MCF 10A (cell line): ENCODE measurements at regions not wholly inside any gene's neighbourhood (a gene's known extent, or its start where the extent isn't known, plus 50 kb on each side); places are given as distances from the start of the nearest gene placed in this dataset.

Experiments
- BruUV-seq: library from RNA; stranded (reverse); fragments of 400-500 nt; replicated peaks from 2 replicates; lab custom pipeline; 2021; lab: Mats Ljungman, UMichigan
- CTCF ChIA-PET: fragments of 300-600 bp; sonication (Branson Sonifier 250); formaldehyde crosslinking; extraction: SDS; loops from one replicate; lab custom pipeline; 2021; ENCODE audit warnings: antibody characterized with exemption, inconsistent platforms; lab: Yijun Ruan, JAX
- POLR2A ChIA-PET: fragments of 300-600, 350-650 bp; sonication (Branson Sonifier 250); formaldehyde crosslinking; extraction: SDS; loops from one replicate; lab custom pipeline; 2020; ENCODE audit warnings: antibody characterized with exemption, inconsistent platforms; lab: Yijun Ruan, JAX
- DNase-seq: peaks from one replicate; pipeline ENCODE4 v3.0.0-alpha.2; 2018; ENCODE audit not compliant: unreplicated experiment
- H3K27ac Mint-ChIP-seq: one replicate; pipeline ENCODE4 v1.8.0; 2022; ENCODE audit warnings: mild to moderate bottlenecking, low read depth, mixed read lengths; ENCODE audit not compliant: unreplicated experiment
- H3K27me3 Mint-ChIP-seq: one replicate; pipeline ENCODE4 v1.8.0; 2022; ENCODE audit warnings: mixed read lengths; ENCODE audit not compliant: insufficient read depth, unreplicated experiment
- H3K36me3 Mint-ChIP-seq: one replicate; pipeline ENCODE4 v1.8.0; 2022; ENCODE audit warnings: mild to moderate bottlenecking, moderate library complexity, mixed read lengths; ENCODE audit not compliant: insufficient read depth, unreplicated experiment
- H3K4me1 Mint-ChIP-seq: one replicate; pipeline ENCODE4 v1.8.0; 2022; ENCODE audit warnings: mixed read lengths; ENCODE audit not compliant: insufficient read depth, unreplicated experiment
- H3K4me3 Mint-ChIP-seq: one replicate; pipeline ENCODE4 v1.8.0; 2022; ENCODE audit warnings: mild to moderate bottlenecking, moderate library complexity, mixed read lengths; ENCODE audit not compliant: unreplicated experiment
- H3K9me3 Mint-ChIP-seq: one replicate; pipeline ENCODE4 v1.8.0; 2022; ENCODE audit warnings: mixed read lengths; ENCODE audit not compliant: unreplicated experiment
- intact Hi-C: fragments of 100-400 bp; cut with micrococcal nuclease; formaldehyde crosslinking; loops from 2 replicates; pipeline ENCODE4 v1.14.1; 2022
- TF ChIP-seq, protein P1 (sequence below): fragments of 200-600 bp; IDR thresholded peaks from one replicate; pipeline ENCODE4 v1.8.0; 2022; ENCODE audit warnings: antibody characterized with exemption, mild to moderate bottlenecking; ENCODE audit not compliant: unreplicated experiment

DNA sequence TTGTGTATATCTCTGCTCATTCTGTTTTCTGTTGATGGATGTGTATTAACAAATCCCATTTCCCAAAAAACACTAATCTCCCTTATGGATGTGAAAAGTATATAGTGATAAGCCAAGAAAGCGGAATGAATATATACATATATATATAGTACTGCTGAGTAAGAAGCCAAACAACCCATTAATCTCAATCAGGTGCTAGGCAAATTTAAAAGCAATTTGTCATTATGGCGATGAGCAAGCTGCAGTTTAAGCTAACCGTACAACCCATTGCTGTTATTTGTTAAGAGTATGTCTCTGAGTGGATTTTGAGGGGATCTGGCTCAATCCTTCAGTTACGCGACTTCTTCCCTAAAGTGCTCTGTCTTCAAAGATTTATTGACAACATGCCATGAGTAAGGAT, 640.4 kb upstream of the ARRDC3 start:
- POLR2A ChIA-PET, result no interaction called here
- no peaks in the 10 kb centered on the region for H3K9me3 Mint-ChIP-seq
- H3K27me3 Mint-ChIP-seq, result peaks cover 28% of the 10 kb centered on the region
- DNase-seq, result no peak
- no TSS peak for BruUV-seq
- CTCF ChIA-PET, result interaction anchor here (0.6 kb wide), 1 partner anchor 524 kb away, joined by 5 read pairs; no protein-coding TSS in a partner anchor
- intact Hi-C loops, result no loop called here
- TF ChIP-seq, protein P1, sequence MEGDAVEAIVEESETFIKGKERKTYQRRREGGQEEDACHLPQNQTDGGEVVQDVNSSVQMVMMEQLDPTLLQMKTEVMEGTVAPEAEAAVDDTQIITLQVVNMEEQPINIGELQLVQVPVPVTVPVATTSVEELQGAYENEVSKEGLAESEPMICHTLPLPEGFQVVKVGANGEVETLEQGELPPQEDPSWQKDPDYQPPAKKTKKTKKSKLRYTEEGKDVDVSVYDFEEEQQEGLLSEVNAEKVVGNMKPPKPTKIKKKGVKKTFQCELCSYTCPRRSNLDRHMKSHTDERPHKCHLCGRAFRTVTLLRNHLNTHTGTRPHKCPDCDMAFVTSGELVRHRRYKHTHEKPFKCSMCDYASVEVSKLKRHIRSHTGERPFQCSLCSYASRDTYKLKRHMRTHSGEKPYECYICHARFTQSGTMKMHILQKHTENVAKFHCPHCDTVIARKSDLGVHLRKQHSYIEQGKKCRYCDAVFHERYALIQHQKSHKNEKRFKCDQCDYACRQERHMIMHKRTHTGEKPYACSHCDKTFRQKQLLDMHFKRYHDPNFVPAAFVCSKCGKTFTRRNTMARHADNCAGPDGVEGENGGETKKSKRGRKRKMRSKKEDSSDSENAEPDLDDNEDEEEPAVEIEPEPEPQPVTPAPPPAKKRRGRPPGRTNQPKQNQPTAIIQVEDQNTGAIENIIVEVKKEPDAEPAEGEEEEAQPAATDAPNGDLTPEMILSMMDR, result no peak
- H3K4me3 Mint-ChIP-seq, result no peak overlapping the region
- no peaks in the 10 kb centered on the region for H3K36me3 Mint-ChIP-seq
- no peak overlapping the region for H3K27ac Mint-ChIP-seq
- H3K4me1 Mint-ChIP-seq, result no peaks in the 10 kb centered on the region

DNA sequence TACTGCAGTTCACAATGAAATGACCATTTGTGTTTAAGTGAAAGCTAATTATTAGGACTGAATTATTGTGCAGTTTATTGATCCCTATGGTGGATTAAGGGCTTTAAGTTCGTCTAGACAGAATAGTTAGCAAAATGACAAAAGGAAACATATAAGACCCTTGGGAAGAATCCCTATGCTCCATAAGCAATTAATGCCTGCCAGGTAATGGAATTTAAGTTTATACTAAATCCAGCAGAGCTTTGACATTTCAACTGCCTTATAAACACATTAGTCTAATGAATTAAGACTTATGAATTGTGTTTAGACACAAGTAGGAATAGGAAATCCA, 640.0 kb upstream of the ARRDC3 start:
- Mint-ChIP-seq H3K27me3 (peaks cover 28% of the 10 kb centered on the region), H3K9me3 (no peaks in the 10 kb centered on the region), H3K4me1 (no peaks in the 10 kb centered on the region), H3K36me3 (no peaks in the 10 kb centered on the region), H3K27ac (no peak overlapping the region), H3K4me3 (no peak overlapping the region)
- TF ChIP-seq, protein P1, result no peak
- BruUV-seq, result no TSS peak
- intact Hi-C loops, result no loop called here
- CTCF ChIA-PET, result no interaction called here
- POLR2A ChIA-PET, result no interaction called here
- no peak for DNase-seq

DNA sequence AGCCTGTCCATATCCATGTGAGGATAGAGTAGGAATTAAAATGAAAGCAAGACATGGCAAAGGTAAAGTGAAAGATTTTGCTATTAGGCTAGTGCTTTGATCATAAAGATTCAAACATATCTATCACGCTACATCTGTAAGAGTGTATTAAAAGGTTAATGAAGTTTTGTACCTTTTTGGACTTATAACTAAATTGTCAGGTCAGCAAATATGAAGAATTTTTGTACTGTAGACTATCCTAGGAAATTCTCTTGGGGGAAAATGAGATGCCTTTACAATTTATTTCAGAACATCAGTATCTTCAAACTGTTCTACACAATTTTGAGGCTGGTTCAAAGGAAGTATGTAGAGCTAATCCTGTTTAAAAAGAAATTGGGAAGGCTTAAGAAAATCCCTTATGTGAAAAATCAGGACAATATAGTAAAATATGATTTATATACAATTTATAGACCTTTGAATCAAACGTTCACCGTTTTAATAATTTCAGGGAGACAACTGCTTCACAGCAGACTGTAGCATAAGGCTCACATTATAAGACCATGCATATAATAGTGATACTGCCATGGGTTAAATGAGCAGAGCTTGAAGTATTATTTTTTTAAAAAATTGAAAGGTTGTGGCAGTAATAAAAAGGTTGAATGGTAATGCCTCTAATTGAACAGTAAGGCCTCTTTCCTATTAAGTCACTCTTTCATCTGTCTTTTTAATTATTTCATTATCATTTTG, 639.5 kb upstream of the ARRDC3 start:
- no peaks in the 10 kb centered on the region for H3K36me3 Mint-ChIP-seq
- ChIA-PET POLR2A (no interaction called here), CTCF (no interaction called here)
- H3K27me3 Mint-ChIP-seq, result peaks cover 28% of the 10 kb centered on the region
- no peaks in the 10 kb centered on the region for H3K4me1 Mint-ChIP-seq
- no peak overlapping the region for H3K4me3 Mint-ChIP-seq
- intact Hi-C loops, result no loop called here
- H3K9me3 Mint-ChIP-seq, result no peaks in the 10 kb centered on the region
- no peak overlapping the region for H3K27ac Mint-ChIP-seq
- DNase-seq, result no peak
- TF ChIP-seq, protein P1, result no peak
- no TSS peak for BruUV-seq

- BruUV-seq, result no TSS peak
- POLR2A ChIA-PET, result no interaction called here
- H3K9me3 Mint-ChIP-seq, result no peaks in the 10 kb centered on the region
- no peak overlapping the region for H3K27ac Mint-ChIP-seq
- H3K27me3 Mint-ChIP-seq, result peaks cover 18% of the 10 kb centered on the region
- no peaks in the 10 kb centered on the region for H3K36me3 Mint-ChIP-seq
- H3K4me3 Mint-ChIP-seq, result no peak overlapping the region
- H3K4me1 Mint-ChIP-seq, result no peaks in the 10 kb centered on the region
- TF ChIP-seq, protein P1, result no peak
- CTCF ChIA-PET, result no interaction called here
- intact Hi-C loops, result no loop called here
- DNase-seq, result peak; percentile 38
Measured at GRCh38 chr5:92019376-92019990, 636.4 kb upstream of the ARRDC3 start.
